Skin epidermis (tissue), 12 donors: ENCODE measurements at regions not wholly inside any gene's neighbourhood (a gene's known extent, or its start where the extent isn't known, plus 50 kb on each side); places are given as distances from the start of the nearest gene placed in this dataset.
"Not testable (repeated sequence)": the region's sequence is repeated elsewhere in the genome, so short reads cannot be mapped to it uniquely, and the experiment has no call there.

ENCODE experiments used
- H3K27ac ChIP-seq, 21 experiments: fragments of 200-600 bp; sonication (generic) in 11 of 21; one replicate each; pipeline ENCODE4 v1.5.0; 2020; ENCODE audit warnings: mild to moderate bottlenecking in 3 of 21, inconsistent platforms in 2 of 21, moderate library complexity in 2 of 21
- H3K4me3 ChIP-seq, 7 experiments: fragments of 200-600 bp; sonication (generic) in 2 of 7; one replicate each; pipeline ENCODE4 v1.5.0; 2020; ENCODE audit warnings: inconsistent platforms in 2 of 7, mild to moderate bottlenecking in 2 of 7, moderate library complexity in 1 of 7

DNA sequence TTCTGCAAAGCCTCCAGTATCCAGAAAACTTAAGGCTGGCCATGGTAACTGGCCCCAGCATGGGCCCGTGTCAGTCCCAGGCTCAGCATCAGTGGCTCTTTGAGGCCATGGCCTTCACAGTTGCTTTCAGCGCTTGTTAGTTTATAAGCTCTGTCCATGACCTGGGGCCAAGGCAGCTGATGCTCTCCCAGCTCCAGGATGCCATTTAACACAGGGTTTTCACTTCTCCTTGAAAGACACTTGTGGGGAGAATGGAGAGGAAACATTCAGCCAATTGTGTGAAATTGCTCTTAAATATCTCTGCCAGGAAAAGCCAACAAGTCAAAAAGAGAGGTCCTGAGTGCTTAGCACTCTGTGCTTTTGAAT lies 321.3 kb downstream of the FOXO1 start:
- H3K4me3 ChIP-seq: no peak overlapping the region
- H3K27ac ChIP-seq: no peak overlapping the region

GRCh38 chr13:40345654-40346372 lies 320.6 kb downstream of the FOXO1 start:
- peak overlapping the region in 2 of 21 experiments; percentile 19 to 37 for H3K27ac ChIP-seq
- H3K4me3 ChIP-seq: no peak overlapping the region

- Histone ChIP-seq H3K27ac (peak overlapping the region in 1 of 21 experiments; percentile 19), H3K4me3 (no peak overlapping the region)
Observed at GRCh38 chr13:40346592-40346991, 319.8 kb downstream of the FOXO1 start.

DNA sequence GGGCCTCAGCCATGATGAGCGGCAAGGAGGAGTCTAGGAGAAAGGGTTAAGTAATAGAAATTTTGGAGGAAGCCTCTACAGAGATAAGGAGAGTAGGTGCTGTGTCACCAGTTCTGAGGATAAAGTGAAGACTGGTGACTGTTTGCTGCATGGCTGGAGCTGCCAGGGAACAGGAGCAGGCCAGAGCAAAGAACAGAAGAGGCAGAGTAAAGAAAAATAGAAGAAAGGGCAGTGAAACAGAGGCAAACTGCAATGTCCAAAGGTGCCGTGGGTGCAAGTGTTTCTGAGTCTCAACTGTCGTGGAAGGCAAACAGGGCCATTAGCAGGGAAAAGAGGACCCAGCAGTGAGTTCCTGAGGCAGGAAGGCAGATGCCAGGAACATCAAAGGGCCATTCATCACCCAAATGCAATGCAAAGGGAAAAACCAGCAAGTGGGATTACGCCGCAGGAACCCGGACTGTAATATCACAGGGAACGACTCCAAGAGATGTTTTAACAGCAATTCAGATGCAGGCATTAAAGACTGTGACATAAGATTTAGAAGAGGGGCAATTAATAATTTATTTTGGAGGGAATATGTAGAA lies 318.3 kb downstream of the FOXO1 start:
- Histone ChIP-seq H3K4me3 (no peak overlapping the region), H3K27ac (no peak overlapping the region)

GRCh38 chr13:40350283-40350992 lies 316.0 kb downstream of the FOXO1 start:
- no peak overlapping the region for H3K4me3 ChIP-seq

GRCh38 chr13:40351537-40352379 lies 314.7 kb downstream of the FOXO1 start:
- H3K27ac ChIP-seq: peak overlapping the region in 5 of 21 experiments; percentile 15 to 36 (median 28)
- H3K4me3 ChIP-seq: no peak overlapping the region

More at GRCh38 chr13:40350283-40350992, 316.0 kb downstream of the FOXO1 start:
- H3K27ac ChIP-seq: no peak overlapping the region

GRCh38 chr13:40352380-40352778 lies 314.1 kb downstream of the FOXO1 start:
- H3K4me3 ChIP-seq: no peak overlapping the region

GRCh38 chr13:40352802-40353562 lies 313.5 kb downstream of the FOXO1 start:
- H3K4me3 ChIP-seq: no peak overlapping the region
- H3K27ac ChIP-seq: peak overlapping the region in 1 of 21 experiments; percentile 19

More at GRCh38 chr13:40352380-40352778, 314.1 kb downstream of the FOXO1 start:
- peak overlapping the region in 5 of 21 experiments; percentile 15 to 36 (median 28) for H3K27ac ChIP-seq

DNA sequence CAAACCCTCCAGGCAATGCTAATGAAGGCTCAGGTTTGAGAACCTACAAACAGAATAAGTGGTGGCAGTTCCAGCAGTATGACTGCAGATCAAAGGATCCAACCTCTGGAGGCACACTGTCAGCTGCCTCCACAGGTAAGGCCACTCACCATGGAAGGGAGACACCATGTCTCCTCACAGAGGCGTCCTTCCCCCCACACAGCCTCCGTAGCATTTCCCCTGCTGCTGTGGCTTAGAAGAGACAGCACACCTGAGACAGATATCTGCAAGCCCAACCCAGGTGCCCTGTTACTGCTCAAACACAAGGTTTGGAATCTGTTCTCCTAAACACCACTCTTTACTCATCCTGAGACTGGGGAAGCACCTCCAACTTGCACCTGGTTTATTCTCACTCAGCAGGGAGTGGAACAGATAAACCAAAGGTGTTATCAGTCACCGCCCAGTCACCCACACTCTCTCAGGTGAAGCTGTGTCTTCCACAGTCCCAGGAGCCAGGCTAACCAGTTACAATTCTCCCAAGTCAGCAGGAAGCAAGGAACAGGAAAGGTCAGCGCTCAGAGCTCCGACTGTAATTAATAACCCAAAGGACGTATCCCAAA lies 311.2 kb downstream of the FOXO1 start:
- no peak overlapping the region for H3K27ac ChIP-seq
- no peak overlapping the region for H3K4me3 ChIP-seq

- Histone ChIP-seq H3K27ac (peak overlapping the region in 1 of 21 experiments; percentile 3), H3K4me3 (no peak overlapping the region)
Observed at GRCh38 chr13:40356011-40356410, 310.4 kb downstream of the FOXO1 start.

DNA sequence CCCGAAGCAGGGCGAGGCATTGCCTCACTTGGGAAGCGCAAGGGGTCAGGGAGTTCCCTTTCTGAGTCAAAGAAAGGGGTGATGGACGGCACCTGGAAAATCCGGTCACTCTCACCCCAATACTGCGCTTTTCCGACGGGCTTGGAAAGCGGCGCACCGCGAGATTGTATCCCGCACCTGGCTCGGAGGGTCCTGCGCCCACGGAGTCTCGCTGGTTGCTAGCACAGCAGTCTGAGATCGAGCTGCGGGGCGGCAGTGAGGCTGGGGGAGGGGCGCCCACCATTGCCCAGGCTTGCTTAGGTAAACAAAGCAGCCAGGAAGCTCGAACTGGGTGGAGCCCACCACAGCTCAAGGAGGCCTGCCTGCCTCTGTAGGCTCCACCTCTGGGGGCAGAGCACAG lies 310.0 kb downstream of the FOXO1 start:
- not testable (repeated sequence) for H3K4me3 ChIP-seq, H3K27ac ChIP-seq

DNA sequence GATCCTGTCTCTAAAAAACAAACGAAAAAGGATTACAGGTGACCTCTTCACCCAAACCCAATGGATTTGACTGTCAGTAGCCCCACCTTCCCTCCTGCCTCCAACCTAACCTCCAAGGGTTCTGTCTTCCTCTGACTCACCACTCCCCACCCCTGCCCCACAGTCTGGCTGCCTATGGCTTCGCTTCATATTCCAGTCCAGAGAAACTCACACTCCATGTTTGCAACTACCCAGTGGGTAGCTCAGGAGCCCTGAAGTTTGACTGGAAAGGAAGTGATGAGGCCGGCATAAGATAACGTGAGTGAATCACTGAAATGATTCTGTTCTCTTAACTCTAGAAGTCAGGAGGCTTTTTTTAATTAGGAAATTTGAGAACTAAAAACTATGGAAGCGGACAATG lies 303.9 kb downstream of the FOXO1 start:
- no peak overlapping the region for H3K4me3 ChIP-seq
- H3K27ac ChIP-seq: no peak overlapping the region

DNA sequence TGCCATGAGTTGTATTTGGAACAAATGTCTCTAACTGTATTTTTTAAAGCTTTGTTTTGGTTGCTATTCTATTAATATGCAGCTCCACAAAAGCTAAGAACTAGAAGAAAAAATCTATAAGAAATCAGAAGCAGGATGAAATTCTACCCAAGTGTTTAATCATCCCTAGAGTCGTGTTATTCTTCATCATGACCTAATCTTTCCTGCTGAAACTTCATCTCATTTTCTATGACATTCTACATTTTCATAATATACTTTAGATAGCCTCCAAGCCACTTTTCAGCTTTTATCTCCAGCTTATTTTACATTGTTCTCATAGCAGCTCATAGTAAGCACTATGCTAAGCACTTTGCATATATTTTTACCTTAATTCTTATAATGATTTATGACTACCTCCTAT lies 302.8 kb downstream of the FOXO1 start:
- no peak overlapping the region for H3K27ac ChIP-seq
- H3K4me3 ChIP-seq: no peak overlapping the region

GRCh38 chr13:40366119-40366518 lies 300.3 kb downstream of the FOXO1 start:
- Histone ChIP-seq H3K27ac (no peak overlapping the region), H3K4me3 (no peak overlapping the region)

DNA sequence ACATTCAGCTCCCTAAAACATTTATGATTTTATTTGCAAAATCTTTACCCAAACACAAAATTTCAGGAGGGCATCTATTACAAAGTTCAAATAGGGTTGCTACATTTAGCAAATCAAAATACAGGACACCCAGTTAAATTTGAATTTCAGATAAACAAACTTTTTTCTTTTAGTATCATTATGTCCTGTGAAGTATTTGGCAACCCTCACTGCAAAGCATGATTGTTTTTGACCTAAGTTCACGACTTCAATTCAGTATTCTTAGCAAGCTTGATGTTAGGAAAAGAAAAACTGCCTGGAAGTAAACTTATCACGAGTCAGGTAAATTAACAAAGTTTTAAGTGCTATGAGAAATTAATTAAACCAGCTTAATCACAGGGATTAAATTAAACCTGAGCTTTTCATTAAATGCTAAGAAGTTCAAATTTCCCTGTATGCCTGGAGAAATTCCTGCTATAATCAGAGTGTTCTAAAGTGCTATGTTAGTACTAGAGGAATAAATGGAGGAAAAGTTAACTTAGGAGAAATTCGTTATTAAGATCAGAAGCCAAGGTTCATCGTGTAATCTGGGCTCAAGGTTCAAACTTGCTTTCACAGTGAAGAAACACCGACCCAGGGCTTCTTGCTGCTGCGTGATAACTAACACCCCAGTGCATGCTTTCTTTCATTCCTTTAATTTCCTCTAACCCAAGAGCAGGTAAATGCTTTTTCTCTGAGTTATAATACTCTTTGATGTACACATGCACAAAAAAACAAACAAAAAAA lies 298.1 kb downstream of the FOXO1 start:
- Histone ChIP-seq H3K4me3 (no peak overlapping the region), H3K27ac (no peak overlapping the region)

DNA sequence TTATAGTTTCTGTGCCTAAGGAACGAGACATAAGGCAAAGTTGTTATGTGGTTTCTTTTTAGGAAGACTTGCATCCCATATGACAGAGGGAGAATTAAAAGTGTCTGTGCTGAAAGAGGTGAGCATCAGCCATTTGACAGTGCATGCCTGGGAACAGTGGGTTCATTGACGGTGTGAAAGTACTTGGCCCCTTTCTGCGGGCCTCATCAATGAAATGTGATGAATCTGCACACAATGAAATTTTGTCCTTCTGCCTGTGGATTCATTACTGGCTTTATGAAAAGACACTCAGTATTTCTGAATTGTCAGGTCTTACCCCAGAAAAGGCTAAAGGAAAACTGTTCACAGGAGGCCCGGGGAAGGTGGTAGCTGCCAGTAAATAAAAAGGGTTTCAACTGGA lies 295.8 kb downstream of the FOXO1 start:
- Histone ChIP-seq H3K4me3 (no peak overlapping the region), H3K27ac (no peak overlapping the region)

DNA sequence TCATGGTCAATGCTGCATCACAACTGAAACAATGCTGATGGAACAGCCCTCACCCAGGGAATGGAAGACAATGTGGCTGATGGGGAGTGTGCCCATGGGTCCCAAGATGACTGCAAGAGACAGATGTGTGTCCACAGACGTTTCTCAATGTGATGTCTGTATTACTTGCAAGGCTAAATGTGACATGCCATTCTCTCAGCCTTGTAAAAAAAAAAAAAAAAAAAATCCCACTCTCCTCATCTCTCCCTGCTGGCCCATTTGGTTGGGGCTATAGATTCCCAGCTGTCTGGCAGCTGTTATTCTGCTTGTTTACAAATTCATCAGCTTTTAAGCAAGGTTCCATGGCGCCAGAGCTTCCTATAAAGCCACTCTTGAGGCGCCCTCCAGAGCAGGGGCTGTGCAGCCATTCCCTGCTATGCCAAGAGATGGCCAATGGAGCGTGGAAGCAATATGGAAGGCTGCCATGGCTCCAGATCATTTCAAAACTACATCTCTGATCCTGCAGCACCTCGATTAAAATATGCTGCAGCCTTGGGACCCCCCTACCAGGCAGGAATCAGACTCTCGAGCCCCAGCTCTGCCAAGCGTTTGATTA lies 294.8 kb downstream of the FOXO1 start:
- H3K4me3 ChIP-seq: no peak overlapping the region
- H3K27ac ChIP-seq: no peak overlapping the region

DNA sequence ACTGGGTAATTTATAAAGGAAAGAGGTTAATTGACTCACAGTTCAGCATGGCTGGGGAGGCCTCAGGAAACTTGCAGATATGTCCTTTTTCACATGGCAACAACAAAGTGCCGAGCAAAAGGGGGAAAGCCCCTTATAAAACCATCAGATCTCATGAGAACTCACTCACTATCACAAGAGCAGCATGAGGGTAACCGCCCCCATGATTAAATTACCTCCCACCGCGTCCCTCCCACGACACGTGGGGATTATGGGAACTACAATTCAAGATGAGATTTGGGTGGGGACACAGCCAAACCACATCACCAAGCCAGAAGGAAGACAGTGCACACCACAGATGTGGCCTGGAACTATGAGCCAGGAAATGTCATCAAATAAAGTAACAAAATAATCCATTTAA lies 292.8 kb downstream of the FOXO1 start:
- not testable (repeated sequence) for H3K4me3 ChIP-seq, H3K27ac ChIP-seq
